ENCODE measurements at regions not wholly inside any gene's neighbourhood (a gene's known extent, or its start where the extent isn't known, plus 50 kb on each side); places are given as distances from the start of the nearest gene placed in this dataset.
"Not testable (repeated sequence)": the region's sequence is repeated elsewhere in the genome, so short reads cannot be mapped to it uniquely, and the experiment has no call there.

DNA sequence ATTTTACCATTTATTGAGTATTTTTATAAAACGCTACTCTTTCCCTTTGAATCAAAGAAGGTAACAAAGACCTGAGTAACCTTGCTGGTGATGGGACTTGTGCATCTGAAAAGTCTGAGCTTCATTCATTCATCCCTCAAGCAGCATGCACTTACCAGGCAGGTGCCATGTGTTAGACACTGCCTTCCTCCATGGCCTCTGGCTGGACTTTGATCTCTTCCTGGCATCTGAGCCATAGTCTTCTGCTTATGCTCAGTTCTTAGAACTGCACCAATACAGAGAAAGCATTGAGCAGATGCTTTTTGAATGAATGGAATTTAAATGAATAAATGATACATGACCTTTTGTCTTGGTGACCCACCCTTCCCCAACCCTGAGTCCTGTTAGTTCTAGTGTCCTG, 251.4 kb upstream of the COPS8 start:
- Histone ChIP-seq H3K9ac (ENCODE audit: low read length) (no peak overlapping the region), H3K79me2 (replicated peaks; ENCODE audit: insufficient read depth, low read length) (no peaks in the 10 kb centered on the region), H2AFZ (ENCODE audit: low read depth, low read length) (no peak overlapping the region), H3K4me2 (ENCODE audit: low read length) (no peak overlapping the region), H3K27me3 (ENCODE audit: insufficient read depth, low read depth, low read length) (no peaks in the 10 kb centered on the region), H3K9me2 (ENCODE audit: insufficient read depth, low read length) (no peaks in the 10 kb centered on the region), H3K27ac (ENCODE audit: low read length) (no peak overlapping the region), H3K9me3 (ENCODE audit: low read length) (no peaks in the 10 kb centered on the region), H3K36me3 (ENCODE audit: insufficient read depth, low read length) (no peaks in the 10 kb centered on the region), H4K20me1 (ENCODE audit: insufficient read depth) (no peaks in the 10 kb centered on the region), H3K4me3 (ENCODE audit: low read length) (no peak overlapping the region), H3F3A (ENCODE audit: insufficient read depth, low read length, poor library complexity, severe bottlenecking) (no peaks in the 10 kb centered on the region)
- no peak for TF ChIP-seq POLR2AphosphoS5 (IDR thresholded peaks at IDR 0.05)
- no peak for TF ChIP-seq EP300 (conservative IDR thresholded peaks at IDR 0.05; ENCODE audit: poor library complexity, severe bottlenecking)
- TF ChIP-seq, protein P1, sequence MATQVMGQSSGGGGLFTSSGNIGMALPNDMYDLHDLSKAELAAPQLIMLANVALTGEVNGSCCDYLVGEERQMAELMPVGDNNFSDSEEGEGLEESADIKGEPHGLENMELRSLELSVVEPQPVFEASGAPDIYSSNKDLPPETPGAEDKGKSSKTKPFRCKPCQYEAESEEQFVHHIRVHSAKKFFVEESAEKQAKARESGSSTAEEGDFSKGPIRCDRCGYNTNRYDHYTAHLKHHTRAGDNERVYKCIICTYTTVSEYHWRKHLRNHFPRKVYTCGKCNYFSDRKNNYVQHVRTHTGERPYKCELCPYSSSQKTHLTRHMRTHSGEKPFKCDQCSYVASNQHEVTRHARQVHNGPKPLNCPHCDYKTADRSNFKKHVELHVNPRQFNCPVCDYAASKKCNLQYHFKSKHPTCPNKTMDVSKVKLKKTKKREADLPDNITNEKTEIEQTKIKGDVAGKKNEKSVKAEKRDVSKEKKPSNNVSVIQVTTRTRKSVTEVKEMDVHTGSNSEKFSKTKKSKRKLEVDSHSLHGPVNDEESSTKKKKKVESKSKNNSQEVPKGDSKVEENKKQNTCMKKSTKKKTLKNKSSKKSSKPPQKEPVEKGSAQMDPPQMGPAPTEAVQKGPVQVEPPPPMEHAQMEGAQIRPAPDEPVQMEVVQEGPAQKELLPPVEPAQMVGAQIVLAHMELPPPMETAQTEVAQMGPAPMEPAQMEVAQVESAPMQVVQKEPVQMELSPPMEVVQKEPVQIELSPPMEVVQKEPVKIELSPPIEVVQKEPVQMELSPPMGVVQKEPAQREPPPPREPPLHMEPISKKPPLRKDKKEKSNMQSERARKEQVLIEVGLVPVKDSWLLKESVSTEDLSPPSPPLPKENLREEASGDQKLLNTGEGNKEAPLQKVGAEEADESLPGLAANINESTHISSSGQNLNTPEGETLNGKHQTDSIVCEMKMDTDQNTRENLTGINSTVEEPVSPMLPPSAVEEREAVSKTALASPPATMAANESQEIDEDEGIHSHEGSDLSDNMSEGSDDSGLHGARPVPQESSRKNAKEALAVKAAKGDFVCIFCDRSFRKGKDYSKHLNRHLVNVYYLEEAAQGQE (IDR thresholded peaks at IDR 0.05; ENCODE audit: borderline replicate concordance): no peak
- no peak for TF ChIP-seq RAD21 (conservative IDR thresholded peaks at IDR 0.05)
- no peak for TF ChIP-seq MXI1 (conservative IDR thresholded peaks at IDR 0.05; ENCODE audit: poor library complexity, severe bottlenecking)
- TF ChIP-seq SMC3 (conservative IDR thresholded peaks at IDR 0.05; ENCODE audit: poor library complexity): no peak
- no peak for TF ChIP-seq EZH2 (IDR thresholded peaks at IDR 0.05; ENCODE audit: borderline replicate concordance, insufficient read depth, low read length, poor library complexity, severe bottlenecking)
- no peak for TF ChIP-seq TAF1 (IDR thresholded peaks at IDR 0.05; ENCODE audit: low read depth)
- TF ChIP-seq, protein P2, sequence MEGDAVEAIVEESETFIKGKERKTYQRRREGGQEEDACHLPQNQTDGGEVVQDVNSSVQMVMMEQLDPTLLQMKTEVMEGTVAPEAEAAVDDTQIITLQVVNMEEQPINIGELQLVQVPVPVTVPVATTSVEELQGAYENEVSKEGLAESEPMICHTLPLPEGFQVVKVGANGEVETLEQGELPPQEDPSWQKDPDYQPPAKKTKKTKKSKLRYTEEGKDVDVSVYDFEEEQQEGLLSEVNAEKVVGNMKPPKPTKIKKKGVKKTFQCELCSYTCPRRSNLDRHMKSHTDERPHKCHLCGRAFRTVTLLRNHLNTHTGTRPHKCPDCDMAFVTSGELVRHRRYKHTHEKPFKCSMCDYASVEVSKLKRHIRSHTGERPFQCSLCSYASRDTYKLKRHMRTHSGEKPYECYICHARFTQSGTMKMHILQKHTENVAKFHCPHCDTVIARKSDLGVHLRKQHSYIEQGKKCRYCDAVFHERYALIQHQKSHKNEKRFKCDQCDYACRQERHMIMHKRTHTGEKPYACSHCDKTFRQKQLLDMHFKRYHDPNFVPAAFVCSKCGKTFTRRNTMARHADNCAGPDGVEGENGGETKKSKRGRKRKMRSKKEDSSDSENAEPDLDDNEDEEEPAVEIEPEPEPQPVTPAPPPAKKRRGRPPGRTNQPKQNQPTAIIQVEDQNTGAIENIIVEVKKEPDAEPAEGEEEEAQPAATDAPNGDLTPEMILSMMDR (IDR thresholded peaks at IDR 0.05; ENCODE audit: poor library complexity, severe bottlenecking): no peak

DNA sequence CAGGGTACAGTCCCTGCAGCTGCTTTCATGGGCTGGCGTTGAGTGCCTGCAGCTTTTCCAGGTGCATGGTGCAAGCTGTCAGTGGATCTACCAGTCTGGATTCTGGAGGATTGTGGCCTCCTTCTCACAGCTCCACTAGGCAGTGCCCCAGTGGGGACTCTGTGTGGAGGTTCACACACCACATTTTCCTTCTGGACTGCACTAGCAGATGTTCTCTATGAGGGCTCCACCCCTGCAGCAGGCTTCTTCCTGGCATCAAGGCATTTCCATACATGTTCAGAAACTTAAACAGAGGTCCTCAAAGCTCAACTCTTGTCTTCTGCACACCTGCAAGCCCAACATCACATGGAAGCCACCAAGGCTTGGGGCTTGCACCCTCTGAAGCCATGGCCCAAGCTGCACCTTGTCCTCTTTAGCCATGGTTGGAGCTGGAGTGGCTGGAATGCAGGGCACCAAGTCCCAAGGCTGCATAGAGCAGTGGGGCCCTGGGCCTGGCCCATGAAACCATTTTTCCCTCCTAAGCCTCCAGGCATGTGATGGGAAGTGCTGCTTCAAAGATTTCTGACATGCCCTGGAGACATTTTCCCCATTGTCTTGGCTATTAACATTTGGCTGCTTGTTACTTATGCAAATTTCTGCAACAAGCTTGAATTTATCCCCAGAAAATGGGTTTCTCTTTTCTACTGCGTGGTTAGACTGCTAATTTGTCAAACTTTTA, 250.2 kb upstream of the COPS8 start:
- H3K36me3 ChIP-seq (ENCODE audit: insufficient read depth, low read length): no peaks in the 10 kb centered on the region
- H3K9me2 ChIP-seq (ENCODE audit: insufficient read depth, low read length): no peaks in the 10 kb centered on the region
- H3K79me2 ChIP-seq (replicated peaks; ENCODE audit: insufficient read depth, low read length): no peaks in the 10 kb centered on the region
- H2AFZ ChIP-seq (ENCODE audit: low read depth, low read length): no peak overlapping the region
- TF ChIP-seq MXI1 (conservative IDR thresholded peaks at IDR 0.05; ENCODE audit: poor library complexity, severe bottlenecking): no peak
- no peak for TF ChIP-seq RAD21 (conservative IDR thresholded peaks at IDR 0.05)
- no peak for TF ChIP-seq EP300 (conservative IDR thresholded peaks at IDR 0.05; ENCODE audit: poor library complexity, severe bottlenecking)
- TF ChIP-seq EZH2 (IDR thresholded peaks at IDR 0.05; ENCODE audit: borderline replicate concordance, insufficient read depth, low read length, poor library complexity, severe bottlenecking): no peak
- TF ChIP-seq, protein P2 (IDR thresholded peaks at IDR 0.05; ENCODE audit: poor library complexity, severe bottlenecking): no peak
- TF ChIP-seq SMC3 (conservative IDR thresholded peaks at IDR 0.05; ENCODE audit: poor library complexity): no peak
- TF ChIP-seq, protein P1 (IDR thresholded peaks at IDR 0.05; ENCODE audit: borderline replicate concordance): no peak
- TF ChIP-seq TAF1 (IDR thresholded peaks at IDR 0.05; ENCODE audit: low read depth): no peak
- TF ChIP-seq POLR2AphosphoS5 (IDR thresholded peaks at IDR 0.05): no peak
- H3K9me3 ChIP-seq (ENCODE audit: low read length): no peaks in the 10 kb centered on the region
- no peak overlapping the region for H3K9ac ChIP-seq (ENCODE audit: low read length)
- H3K4me3 ChIP-seq (ENCODE audit: low read length): no peak overlapping the region
- H3K27me3 ChIP-seq (ENCODE audit: insufficient read depth, low read depth, low read length): no peaks in the 10 kb centered on the region
- no peak overlapping the region for H3K27ac ChIP-seq (ENCODE audit: low read length)
- no peak overlapping the region for H3K4me2 ChIP-seq (ENCODE audit: low read length)
- no peaks in the 10 kb centered on the region for H4K20me1 ChIP-seq (ENCODE audit: insufficient read depth)
- H3F3A ChIP-seq (ENCODE audit: insufficient read depth, low read length, poor library complexity, severe bottlenecking): no peaks in the 10 kb centered on the region

DNA sequence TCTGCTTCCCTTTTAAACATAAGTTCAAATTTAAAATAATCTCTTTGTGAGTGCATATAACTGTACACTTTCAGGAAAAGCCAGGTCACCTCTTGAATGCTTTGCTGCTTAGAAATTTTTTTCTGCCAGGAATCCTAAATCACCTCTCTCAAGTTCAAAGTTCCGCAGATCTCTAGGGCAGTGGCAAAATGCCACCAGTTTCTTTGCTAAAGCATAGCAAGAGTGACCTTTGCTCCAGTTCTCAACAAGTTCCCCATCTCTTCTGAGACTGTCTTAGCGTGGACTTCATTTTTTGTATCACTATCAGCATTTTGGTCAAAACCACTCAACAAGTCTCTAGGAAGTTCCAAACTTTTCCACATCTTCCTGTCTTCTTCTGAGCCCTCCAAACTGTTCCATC, 249.7 kb upstream of the COPS8 start:
- not testable (repeated sequence) for H3K79me2 ChIP-seq (replicated peaks; ENCODE audit: insufficient read depth, low read length); H3F3A ChIP-seq (ENCODE audit: insufficient read depth, low read length, poor library complexity, severe bottlenecking); H4K20me1 ChIP-seq (ENCODE audit: insufficient read depth); H3K27ac ChIP-seq (ENCODE audit: low read length); H3K9ac ChIP-seq (ENCODE audit: low read length); H3K4me3 ChIP-seq (ENCODE audit: low read length); H3K36me3 ChIP-seq (ENCODE audit: insufficient read depth, low read length); H3K9me3 ChIP-seq (ENCODE audit: low read length); H2AFZ ChIP-seq (ENCODE audit: low read depth, low read length); H3K27me3 ChIP-seq (ENCODE audit: insufficient read depth, low read depth, low read length); H3K9me2 ChIP-seq (ENCODE audit: insufficient read depth, low read length); H3K4me2 ChIP-seq (ENCODE audit: low read length)

All from neural cell (in vitro differentiated cells).